RWPE2 (cell line): ENCODE measurements at regions not wholly inside any gene's neighbourhood (a gene's known extent, or its start where the extent isn't known, plus 50 kb on each side); places are given as distances from the start of the nearest gene placed in this dataset.

ENCODE experiments used
- ATAC-seq: fragments of 200-7000 bp; cut with Tn5 transposase; 3 replicates; pipeline ENCODE4 v1.9.1; 2021; ENCODE audit warnings: low read depth
- DNase-seq: peaks from one replicate; pipeline ENCODE4 v3.0.0-alpha.2; 2020; ENCODE audit warnings: low spot score
- H3K27ac ChIP-seq: fragments of 450-650 bp; 2 replicates; pipeline ENCODE4 v1.5.1; 2017; ENCODE audit warnings: mild to moderate bottlenecking; ENCODE audit not compliant: poor library complexity, severe bottlenecking
- H3K27me3 ChIP-seq: fragments of 250-450 bp; sonication (Bioruptor Pico); 2 replicates; pipeline ENCODE4 v1.5.1; 2021; ENCODE audit warnings: mild to moderate bottlenecking, moderate library complexity; ENCODE audit not compliant: insufficient read depth, poor library complexity, severe bottlenecking
- H3K36me3 ChIP-seq: fragments of 250-450 bp; sonication (Bioruptor Pico); 2 replicates; pipeline ENCODE4 v1.5.1; 2020; ENCODE audit warnings: low read depth, mild to moderate bottlenecking, moderate library complexity
- H3K4me1 ChIP-seq: fragments of 250-450 bp; sonication (Bioruptor Pico); 2 replicates; pipeline ENCODE4 v1.5.1; 2021; ENCODE audit warnings: mild to moderate bottlenecking, moderate library complexity; ENCODE audit not compliant: insufficient read depth, poor library complexity, severe bottlenecking
- H3K4me3 ChIP-seq: fragments of 250-450 bp; sonication (Bioruptor Pico); 2 replicates; pipeline ENCODE4 v1.5.1; 2021; ENCODE audit warnings: mild to moderate bottlenecking, moderate library complexity; ENCODE audit not compliant: severe bottlenecking
- H3K9me3 ChIP-seq: fragments of 250-450 bp; sonication (Bioruptor Pico); 2 replicates; pipeline ENCODE4 v1.5.1; 2021; ENCODE audit warnings: mild to moderate bottlenecking, moderate library complexity; ENCODE audit not compliant: severe bottlenecking
- CTCF ChIP-seq: fragments of 450-650 bp; IDR thresholded peaks from one replicate; pipeline ENCODE4 v1.5.1; 2017; ENCODE audit warnings: mild to moderate bottlenecking, moderate library complexity; ENCODE audit not compliant: poor library complexity, severe bottlenecking

GRCh38 chr1:222372221-222372620, 175.7 kb downstream of the HHIPL2 start:
- H3K4me3 ChIP-seq: no peak overlapping the region
- TF ChIP-seq CTCF: no peak
- no peak for DNase-seq
- no peaks in the 10 kb centered on the region for H3K4me1 ChIP-seq
- H3K36me3 ChIP-seq: no peaks in the 10 kb centered on the region
- no peak overlapping the region for H3K27ac ChIP-seq
- no peaks in the 10 kb centered on the region for H3K27me3 ChIP-seq
- H3K9me3 ChIP-seq: no peaks in the 10 kb centered on the region
- no peak for ATAC-seq

- Histone ChIP-seq H3K27ac (peak overlapping the region; percentile 41), H3K36me3 (no peaks in the 10 kb centered on the region), H3K4me3 (no peak overlapping the region), H3K9me3 (no peaks in the 10 kb centered on the region), H3K4me1 (no peaks in the 10 kb centered on the region), H3K27me3 (no peaks in the 10 kb centered on the region)
- ATAC-seq (peak; percentile 83), DNase-seq (no peak)
- TF ChIP-seq CTCF: no peak
Measured at GRCh38 chr1:222370913-222371675, 176.8 kb downstream of the HHIPL2 start.

- Histone ChIP-seq H3K4me3 (no peak overlapping the region), H3K4me1 (no peaks in the 10 kb centered on the region), H3K9me3 (no peaks in the 10 kb centered on the region), H3K27ac (peak overlapping the region; percentile 41), H3K27me3 (no peaks in the 10 kb centered on the region), H3K36me3 (no peaks in the 10 kb centered on the region)
- DNase-seq: no peak
- no peak for TF ChIP-seq CTCF
- ATAC-seq: peak; percentile 82
Measured at GRCh38 chr1:222370081-222370912, 177.6 kb downstream of the HHIPL2 start.

- no peak overlapping the region for H3K4me3 ChIP-seq
- no peak for TF ChIP-seq CTCF
- H3K27ac ChIP-seq: no peak overlapping the region
- no peaks in the 10 kb centered on the region for H3K27me3 ChIP-seq
- no peaks in the 10 kb centered on the region for H3K9me3 ChIP-seq
- ATAC-seq (no peak), DNase-seq (no peak)
- H3K4me1 ChIP-seq: no peaks in the 10 kb centered on the region
- no peaks in the 10 kb centered on the region for H3K36me3 ChIP-seq
Measured at GRCh38 chr1:222369148-222369547, 178.8 kb downstream of the HHIPL2 start.
